OCI-LY7 (cell line): ENCODE measurements at regions not wholly inside any gene's neighbourhood (a gene's known extent, or its start where the extent isn't known, plus 50 kb on each side); places are given as distances from the start of the nearest gene placed in this dataset.

Experiments
- BruUV-seq: library from RNA; stranded (reverse); fragments of 400-500 nt; replicated peaks from 2 replicates; lab custom pipeline; 2021; lab: Mats Ljungman, UMichigan
- CTCF ChIA-PET: fragments of 300-600 bp; sonication (Branson Sonifier 250); formaldehyde crosslinking; loops from one replicate; lab custom pipeline; 2022; ENCODE audit warnings: antibody characterized with exemption; ENCODE audit not compliant: unreplicated experiment; lab: Charles Lee
- POLR2A ChIA-PET: fragments of 300-600 bp; sonication (Branson Sonifier 250); formaldehyde crosslinking; loops from one replicate; lab custom pipeline; 2022; ENCODE audit warnings: antibody characterized with exemption; lab: Charles Lee
- DNase-seq: peaks from one replicate; pipeline ENCODE4 v3.0.0-alpha.2; 2015; ENCODE audit warnings: low spot score
- H2AFZ ChIP-seq: fragments of 200-600 bp; sonication (generic), shearing (Covaris generic); 2 replicates; pipeline ENCODE4 v1.6.1; 2014; ENCODE audit warnings: mild to moderate bottlenecking, antibody characterized with exemption, low read length, moderate library complexity
- H3K27ac ChIP-seq: fragments of 200-600 bp; sonication (generic); 2 replicates; pipeline ENCODE4 v1.5.1; 2014; ENCODE audit warnings: mixed run types, low read depth, mild to moderate bottlenecking, moderate library complexity, low read length, inconsistent platforms; ENCODE audit not compliant: poor library complexity, severe bottlenecking
- H3K36me3 ChIP-seq: fragments of 200-600 bp; sonication (generic); 2 replicates; pipeline ENCODE4 v1.6.1; 2014; ENCODE audit warnings: mild to moderate bottlenecking, antibody characterized with exemption, low read length, moderate library complexity, mixed read lengths; ENCODE audit not compliant: insufficient read depth
- H3K4me1 ChIP-seq: fragments of 200-600 bp; sonication (generic); 2 replicates; pipeline ENCODE4 v1.5.1; 2014; ENCODE audit warnings: mild to moderate bottlenecking, low read length; ENCODE audit not compliant: insufficient read depth, poor library complexity, severe bottlenecking
- H3K4me2 ChIP-seq: fragments of 200-600 bp; sonication (generic); 2 replicates; pipeline ENCODE4 v1.6.1; 2014; ENCODE audit warnings: mild to moderate bottlenecking, low read length
- H3K4me3 ChIP-seq: fragments of 200-600 bp; sonication (generic); 2 replicates; pipeline ENCODE4 v1.5.1; 2014; ENCODE audit warnings: mild to moderate bottlenecking, low read depth, low read length; ENCODE audit not compliant: poor library complexity, severe bottlenecking
- H3K79me2 ChIP-seq: fragments of 200-600 bp; sonication (generic); 2 replicates; pipeline ENCODE4 v1.6.1; 2016; ENCODE audit warnings: low read depth, mild to moderate bottlenecking, low read length, moderate library complexity, mixed read lengths; ENCODE audit not compliant: insufficient read depth
- H3K9me2 ChIP-seq: fragments of 200-600 bp; sonication (generic); 2 replicates; pipeline ENCODE4 v1.6.1; 2016; ENCODE audit warnings: mild to moderate bottlenecking, low read length, mixed read lengths; ENCODE audit not compliant: insufficient read depth
- H3K9me3 ChIP-seq: fragments of 200-600 bp; sonication (generic); 2 replicates; pipeline ENCODE4 v1.6.1; 2014; ENCODE audit warnings: mild to moderate bottlenecking, mixed run types, low read length, mixed read lengths
- H4K20me1 ChIP-seq: fragments of 200-600 bp; sonication (generic); 2 replicates; pipeline ENCODE4 v1.6.1; 2014; ENCODE audit warnings: mild to moderate bottlenecking, antibody characterized with exemption, low read length, moderate library complexity, mixed read lengths; ENCODE audit not compliant: insufficient read depth
- EZH2phosphoT487 ChIP-seq: fragments of 200-600 bp; sonication (generic); IDR thresholded peaks from 2 replicates; pipeline ENCODE4 v1.6.1; 2018; ENCODE audit warnings: low read depth, borderline replicate concordance, mild to moderate bottlenecking, mixed run types, antibody characterized with exemption, low read length, moderate library complexity, mixed read lengths
- intact Hi-C: fragments of 100-400 bp; cut with micrococcal nuclease; formaldehyde crosslinking; loops from one replicate; pipeline ENCODE4 v1.10.0; 2022; ENCODE audit not compliant: unreplicated experiment
- TF ChIP-seq, protein P1 (sequence below): fragments of 200-600 bp; sonication (generic); conservative IDR thresholded peaks from 2 replicates; pipeline ENCODE4 v1.5.1; 2014; ENCODE audit warnings: mild to moderate bottlenecking, antibody characterized with exemption, low read length, moderate library complexity, mixed read lengths

DNA sequence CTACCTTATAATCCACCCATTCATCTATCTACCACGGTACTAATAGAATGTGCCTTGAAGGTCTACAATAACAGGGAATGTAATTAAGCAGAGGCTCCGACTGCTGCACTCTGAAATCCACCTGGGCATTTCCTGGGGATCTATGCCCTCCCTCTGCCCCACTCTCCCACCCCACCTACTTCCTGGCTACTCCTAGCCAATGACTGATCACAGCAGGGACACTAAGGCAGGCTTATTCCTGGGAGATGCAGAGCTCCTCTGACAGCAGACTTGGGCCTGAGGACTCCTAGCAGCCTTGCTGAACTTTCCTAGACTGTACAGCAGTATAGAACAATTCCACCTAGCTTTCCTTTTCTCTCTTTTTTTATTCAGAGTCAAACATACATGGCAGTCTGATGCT lies 91.1 kb upstream of the DHRS4 start:
- TF ChIP-seq, protein P1, sequence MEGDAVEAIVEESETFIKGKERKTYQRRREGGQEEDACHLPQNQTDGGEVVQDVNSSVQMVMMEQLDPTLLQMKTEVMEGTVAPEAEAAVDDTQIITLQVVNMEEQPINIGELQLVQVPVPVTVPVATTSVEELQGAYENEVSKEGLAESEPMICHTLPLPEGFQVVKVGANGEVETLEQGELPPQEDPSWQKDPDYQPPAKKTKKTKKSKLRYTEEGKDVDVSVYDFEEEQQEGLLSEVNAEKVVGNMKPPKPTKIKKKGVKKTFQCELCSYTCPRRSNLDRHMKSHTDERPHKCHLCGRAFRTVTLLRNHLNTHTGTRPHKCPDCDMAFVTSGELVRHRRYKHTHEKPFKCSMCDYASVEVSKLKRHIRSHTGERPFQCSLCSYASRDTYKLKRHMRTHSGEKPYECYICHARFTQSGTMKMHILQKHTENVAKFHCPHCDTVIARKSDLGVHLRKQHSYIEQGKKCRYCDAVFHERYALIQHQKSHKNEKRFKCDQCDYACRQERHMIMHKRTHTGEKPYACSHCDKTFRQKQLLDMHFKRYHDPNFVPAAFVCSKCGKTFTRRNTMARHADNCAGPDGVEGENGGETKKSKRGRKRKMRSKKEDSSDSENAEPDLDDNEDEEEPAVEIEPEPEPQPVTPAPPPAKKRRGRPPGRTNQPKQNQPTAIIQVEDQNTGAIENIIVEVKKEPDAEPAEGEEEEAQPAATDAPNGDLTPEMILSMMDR, result no peak
- TF ChIP-seq EZH2phosphoT487, result no peak
- H2AFZ ChIP-seq, result no peak overlapping the region
- H3K4me3 ChIP-seq, result no peak overlapping the region
- H3K27ac ChIP-seq, result no peak overlapping the region
- no peaks in the 10 kb centered on the region for H4K20me1 ChIP-seq
- intact Hi-C loops, result no loop called here
- H3K4me2 ChIP-seq, result no peak overlapping the region
- DNase-seq, result no peak
- H3K4me1 ChIP-seq, result no peaks in the 10 kb centered on the region
- BruUV-seq, result no TSS peak
- POLR2A ChIA-PET, result no interaction called here
- H3K9me2 ChIP-seq, result no peaks in the 10 kb centered on the region
- CTCF ChIA-PET, result no interaction called here
- no peaks in the 10 kb centered on the region for H3K9me3 ChIP-seq
- H3K79me2 ChIP-seq, result no peaks in the 10 kb centered on the region
- no peaks in the 10 kb centered on the region for H3K36me3 ChIP-seq

- intact Hi-C loops, result no loop called here
- no TSS peak for BruUV-seq
- no peaks in the 10 kb centered on the region for H3K4me1 ChIP-seq
- no peak overlapping the region for H3K4me2 ChIP-seq
- DNase-seq, result no peak
- no peak for TF ChIP-seq EZH2phosphoT487
- no peaks in the 10 kb centered on the region for H3K9me2 ChIP-seq
- H2AFZ ChIP-seq, result no peak overlapping the region
- H3K27ac ChIP-seq, result no peak overlapping the region
- ChIA-PET CTCF (no interaction called here), POLR2A (no interaction called here)
- H4K20me1 ChIP-seq, result no peaks in the 10 kb centered on the region
- no peak overlapping the region for H3K4me3 ChIP-seq
- no peaks in the 10 kb centered on the region for H3K79me2 ChIP-seq
- no peaks in the 10 kb centered on the region for H3K9me3 ChIP-seq
- H3K36me3 ChIP-seq, result no peaks in the 10 kb centered on the region
These were observed 89.7 kb upstream of the DHRS4 start for GRCh38 chr14:23863836-23864235.

DNA sequence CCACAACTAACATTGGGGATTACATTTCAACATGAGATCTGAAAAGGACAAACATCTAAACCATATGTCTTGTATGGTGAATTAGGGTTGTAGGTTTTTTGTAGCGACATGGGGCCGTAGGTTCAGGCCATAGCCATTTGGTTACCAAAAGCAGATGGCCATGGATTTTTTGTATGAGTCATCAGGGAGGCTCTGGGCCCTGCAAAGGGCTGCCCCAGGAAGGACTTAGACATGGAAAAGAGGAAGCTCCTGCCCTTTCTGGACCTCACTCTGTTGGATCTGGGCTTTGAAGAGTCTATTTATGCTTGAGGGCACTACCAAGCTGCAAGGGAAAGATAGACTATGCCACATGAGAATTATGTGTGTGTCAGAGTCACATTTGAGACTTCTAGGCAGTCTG lies 89.3 kb upstream of the DHRS4 start:
- Histone ChIP-seq H3K27ac (no peak overlapping the region), H3K9me3 (no peaks in the 10 kb centered on the region), H3K4me3 (no peak overlapping the region), H3K79me2 (no peaks in the 10 kb centered on the region), H3K9me2 (no peaks in the 10 kb centered on the region), H2AFZ (no peak overlapping the region), H4K20me1 (no peaks in the 10 kb centered on the region), H3K4me2 (no peak overlapping the region), H3K36me3 (no peaks in the 10 kb centered on the region), H3K4me1 (no peaks in the 10 kb centered on the region)
- DNase-seq, result no peak
- no peak for TF ChIP-seq EZH2phosphoT487
- TF ChIP-seq, protein P1, result no peak
- POLR2A ChIA-PET, result no interaction called here
- intact Hi-C loops, result no loop called here
- CTCF ChIA-PET, result no interaction called here
- BruUV-seq, result no TSS peak
